BE2C (cell line): ENCODE measurements at regions not wholly inside any gene's neighbourhood (a gene's known extent, or its start where the extent isn't known, plus 50 kb on each side); places are given as distances from the start of the nearest gene placed in this dataset.

Experiments
- DNase-seq: peaks from one replicate; pipeline ENCODE4 v3.0.0-alpha.2; 2020
- H3K27me3 ChIP-seq: fragments of 250-450 bp; sonication (Bioruptor Pico); 2 replicates; pipeline ENCODE4 v1.5.1; 2020; ENCODE audit warnings: mild to moderate bottlenecking
- H3K36me3 ChIP-seq: fragments of 250-450 bp; sonication (Bioruptor Pico); 2 replicates; pipeline ENCODE4 v1.5.1; 2020; ENCODE audit warnings: mild to moderate bottlenecking
- H3K4me1 ChIP-seq: fragments of 250-450 bp; sonication (Bioruptor Pico); 2 replicates; pipeline ENCODE4 v1.5.1; 2020
- H3K4me3 ChIP-seq: 2 replicates; pipeline ENCODE4 v1.5.1; 2011; ENCODE audit warnings: low read depth, low read length
- H3K9me3 ChIP-seq: fragments of 250-450 bp; sonication (Bioruptor Pico); 2 replicates; pipeline ENCODE4 v1.5.1; 2020
- CTCF ChIP-seq: IDR thresholded peaks from 2 replicates; pipeline ENCODE4 v1.5.1; 2012; ENCODE audit warnings: mild to moderate bottlenecking, low read depth, low read length

GRCh38 chr13:30077240-30077735 is 226.9 kb upstream of the UBL3 start:
- H3K36me3 ChIP-seq: no peaks in the 10 kb centered on the region
- H3K4me1 ChIP-seq: no peaks in the 10 kb centered on the region
- no peaks in the 10 kb centered on the region for H3K27me3 ChIP-seq
- no peak overlapping the region for H3K4me3 ChIP-seq
- no peaks in the 10 kb centered on the region; the same call in 1 of the 2 replicates for H3K9me3 ChIP-seq
- DNase-seq: no peak
- no peak for TF ChIP-seq CTCF

GRCh38 chr13:30074955-30075614 is 224.7 kb upstream of the UBL3 start:
- no peaks in the 10 kb centered on the region; the same call in 1 of the 2 replicates for H3K9me3 ChIP-seq
- no peak overlapping the region for H3K4me3 ChIP-seq
- H3K27me3 ChIP-seq: no peaks in the 10 kb centered on the region
- TF ChIP-seq CTCF: no peak
- DNase-seq: no peak
- H3K4me1 ChIP-seq: no peaks in the 10 kb centered on the region
- H3K36me3 ChIP-seq: no peaks in the 10 kb centered on the region

- Histone ChIP-seq H3K27me3 (no peaks in the 10 kb centered on the region), H3K4me1 (no peaks in the 10 kb centered on the region), H3K36me3 (no peaks in the 10 kb centered on the region)
Measured at GRCh38 chr13:30074431-30074830, 224.0 kb upstream of the UBL3 start.

GRCh38 chr13:30072818-30073186 is 222.4 kb upstream of the UBL3 start:
- no peaks in the 10 kb centered on the region for H3K27me3 ChIP-seq
- no peaks in the 10 kb centered on the region for H3K4me1 ChIP-seq
- H3K9me3 ChIP-seq: no peaks in the 10 kb centered on the region
- no peak for DNase-seq
- no peaks in the 10 kb centered on the region for H3K36me3 ChIP-seq
- H3K4me3 ChIP-seq: no peak overlapping the region
- TF ChIP-seq CTCF: no peak

More at GRCh38 chr13:30074431-30074830, 224.0 kb upstream of the UBL3 start:
- DNase-seq: no peak
- H3K9me3 ChIP-seq: no peaks in the 10 kb centered on the region; the same call in 1 of the 2 replicates
- no peak for TF ChIP-seq CTCF
- H3K4me3 ChIP-seq: no peak overlapping the region

- Histone ChIP-seq H3K4me3 (no peak overlapping the region), H3K27me3 (no peaks in the 10 kb centered on the region), H3K4me1 (no peaks in the 10 kb centered on the region), H3K36me3 (no peaks in the 10 kb centered on the region), H3K9me3 (no peaks in the 10 kb centered on the region)
- no peak for TF ChIP-seq CTCF
- DNase-seq: no peak
Measured at GRCh38 chr13:30071969-30072817, 221.8 kb upstream of the UBL3 start.

- peaks cover 6% of the 10 kb centered on the region; the same call in 1 of the 2 replicates for H3K27me3 ChIP-seq
- H3K4me1 ChIP-seq: no peaks in the 10 kb centered on the region
- DNase-seq: no peak
- no peak overlapping the region for H3K4me3 ChIP-seq
- H3K36me3 ChIP-seq: no peaks in the 10 kb centered on the region
- no peak for TF ChIP-seq CTCF
- no peaks in the 10 kb centered on the region for H3K9me3 ChIP-seq
Measured at GRCh38 chr13:30065181-30065580, 214.8 kb upstream of the UBL3 start.
